Thoracic aorta (tissue), 2 donors: ENCODE measurements at regions not wholly inside any gene's neighbourhood (a gene's known extent, or its start where the extent isn't known, plus 50 kb on each side); places are given as distances from the start of the nearest gene placed in this dataset.

Experiments used
- ATAC-seq: fragments of 150-250 bp; one replicate; pipeline ENCODE4 v1.8.0; 2017; ENCODE audit warnings: low read depth; ENCODE audit not compliant: insufficient number of reproducible peaks, low FRiP score
- DNase-seq: peaks from one replicate; pipeline ENCODE4 v3.0.0-alpha.2; 2020; ENCODE audit warnings: low spot score
- H3K27ac ChIP-seq, 2 donors: fragments of 200-600 bp; sonication (generic); 1 replicate in 1 of 2; 2 replicates in 1 of 2; pipeline ENCODE4 v1.5.1; 2016; ENCODE audit warnings: mild to moderate bottlenecking in 2 of 2, moderate library complexity in 2 of 2
- H3K27me3 ChIP-seq: fragments of 200-600 bp; sonication (generic); replicated peaks from 2 replicates; pipeline ENCODE4 v1.6.0; 2016; ENCODE audit warnings: mild to moderate bottlenecking; ENCODE audit not compliant: insufficient read depth
- H3K36me3 ChIP-seq: fragments of 200-600 bp; sonication (generic); one replicate; pipeline ENCODE4 v1.5.1; 2016
- H3K4me1 ChIP-seq, 2 donors: fragments of 200-600 bp; sonication (generic); 1 replicate in 1 of 2; 2 replicates in 1 of 2; pipeline versions ENCODE4 v1.5.1 to v1.6.0; 2016; ENCODE audit warnings: low read depth in 2 of 2, mild to moderate bottlenecking in 1 of 2; ENCODE audit not compliant: control insufficient read depth in 1 of 2
- H3K4me3 ChIP-seq: fragments of 200-600 bp; sonication (generic); 2 replicates; pipeline ENCODE4 v1.5.1; 2016; ENCODE audit warnings: mild to moderate bottlenecking
- H3K9me3 ChIP-seq: fragments of 200-600 bp; sonication (generic); 2 replicates; pipeline ENCODE4 v1.5.1; 2016
- CTCF ChIP-seq: fragments of 200-600 bp; sonication (generic); IDR thresholded peaks from one replicate; pipeline ENCODE4 v1.5.1; 2019; ENCODE audit warnings: antibody characterized with exemption

DNA sequence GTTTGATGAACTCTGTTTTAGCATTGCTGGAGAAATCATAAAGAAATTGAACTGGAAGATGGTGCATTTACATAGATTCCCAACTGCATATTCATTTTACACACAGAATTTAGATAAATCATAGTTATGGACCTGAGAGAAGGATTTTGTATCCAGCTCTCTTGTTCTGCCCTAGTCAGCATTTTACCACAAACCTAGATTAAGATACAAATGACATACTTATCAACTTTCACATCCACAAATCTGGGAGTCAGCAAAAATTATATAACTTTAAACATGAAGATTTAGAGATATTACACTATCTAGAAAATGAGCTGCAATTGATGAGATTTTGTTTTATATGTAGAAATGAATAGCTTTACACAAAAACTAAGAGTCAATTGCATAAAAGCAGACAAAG, 632.8 kb downstream of the IGSF11 start:
- no peaks in the 10 kb centered on the region for H3K36me3 ChIP-seq
- H3K9me3 ChIP-seq, result no peaks in the 10 kb centered on the region
- H3K27ac ChIP-seq, result no peak overlapping the region
- DNase-seq, result no peak
- no peak for ATAC-seq
- H3K27me3 ChIP-seq, result no peaks in the 10 kb centered on the region
- no peaks in the 10 kb centered on the region for H3K4me1 ChIP-seq
- no peak overlapping the region for H3K4me3 ChIP-seq
- TF ChIP-seq CTCF, result no peak

DNA sequence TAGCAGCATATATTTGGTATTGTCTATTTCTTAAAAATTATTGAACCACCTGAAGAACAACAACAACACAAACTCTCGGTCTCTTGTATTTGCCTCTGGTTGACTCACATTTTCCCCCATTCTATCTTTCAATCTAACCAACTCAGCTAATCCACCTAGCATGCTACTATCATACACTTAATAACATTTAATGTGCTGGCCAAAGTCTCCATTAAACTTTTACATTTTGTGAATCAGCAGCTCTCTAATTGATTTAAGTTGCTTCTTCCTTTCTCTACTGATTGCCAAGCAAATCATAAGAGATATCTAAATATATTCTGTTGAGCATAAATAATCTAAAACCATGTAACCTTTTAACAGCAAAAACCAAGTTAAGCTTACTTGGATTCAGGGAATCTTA, 631.7 kb downstream of the IGSF11 start:
- TF ChIP-seq CTCF, result no peak
- H3K27ac ChIP-seq, result no peak overlapping the region
- DNase-seq (no peak), ATAC-seq (no peak)
- H3K27me3 ChIP-seq, result no peaks in the 10 kb centered on the region
- H3K4me3 ChIP-seq, result no peak overlapping the region
- no peaks in the 10 kb centered on the region for H3K4me1 ChIP-seq
- no peaks in the 10 kb centered on the region for H3K36me3 ChIP-seq
- no peaks in the 10 kb centered on the region for H3K9me3 ChIP-seq

- no peak for DNase-seq
- no peak overlapping the region for H3K4me3 ChIP-seq
- no peaks in the 10 kb centered on the region for H3K9me3 ChIP-seq
- TF ChIP-seq CTCF, result no peak
- no peak overlapping the region for H3K27ac ChIP-seq
- H3K27me3 ChIP-seq, result no peaks in the 10 kb centered on the region
- no peaks in the 10 kb centered on the region for H3K4me1 ChIP-seq
- H3K36me3 ChIP-seq, result no peaks in the 10 kb centered on the region
- no peak for ATAC-seq
Measured at GRCh38 chr3:118406562-118406961, 628.1 kb downstream of the IGSF11 start.

GRCh38 chr3:118408431-118408830, 626.2 kb downstream of the IGSF11 start:
- Histone ChIP-seq H3K27ac (no peak overlapping the region), H3K9me3 (no peaks in the 10 kb centered on the region), H3K4me1 (no peaks in the 10 kb centered on the region), H3K27me3 (no peaks in the 10 kb centered on the region), H3K4me3 (no peak overlapping the region), H3K36me3 (no peaks in the 10 kb centered on the region)
- ATAC-seq, result no peak
- TF ChIP-seq CTCF, result no peak
- no peak for DNase-seq

DNA sequence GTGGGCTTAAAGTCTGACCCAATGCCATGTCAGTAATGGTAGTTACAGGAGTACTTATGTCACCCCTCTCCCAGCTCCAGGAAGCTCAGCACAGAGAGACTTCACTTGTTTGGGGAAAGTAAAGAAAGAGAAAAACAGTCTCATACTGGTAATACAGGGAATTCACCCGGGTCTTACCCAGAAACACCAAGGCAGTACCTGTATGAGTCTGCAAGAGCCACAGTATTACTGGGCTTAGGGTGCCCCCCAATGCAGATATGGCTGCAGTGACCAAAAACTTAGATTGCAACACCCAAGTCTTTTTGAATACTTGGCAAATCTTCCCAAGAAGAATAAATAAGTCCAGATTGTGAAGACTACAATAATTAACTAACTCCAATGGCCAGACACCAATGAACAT, 622.1 kb downstream of the IGSF11 start:
- TF ChIP-seq CTCF, result no peak
- no peak overlapping the region for H3K27ac ChIP-seq
- DNase-seq (no peak), ATAC-seq (no peak)
- no peaks in the 10 kb centered on the region for H3K27me3 ChIP-seq
- H3K4me1 ChIP-seq, result no peaks in the 10 kb centered on the region
- H3K9me3 ChIP-seq, result no peaks in the 10 kb centered on the region
- no peak overlapping the region for H3K4me3 ChIP-seq
- H3K36me3 ChIP-seq, result no peaks in the 10 kb centered on the region
